ENCODE measurements at regions not wholly inside any gene's neighbourhood (a gene's known extent, or its start where the extent isn't known, plus 50 kb on each side); places are given as distances from the start of the nearest gene placed in this dataset.

- H3K4me3 ChIP-seq: no peak overlapping the region
- no peaks in the 10 kb centered on the region for H3K4me1 ChIP-seq (ENCODE audit: low read depth)
- ATAC-seq: no peak
- intact Hi-C loops (cut with DNase I, micrococcal nuclease): no loop called here
- H3K9me3 ChIP-seq: no peaks in the 10 kb centered on the region
- TF ChIP-seq CTCF (IDR thresholded peaks at IDR 0.05): no peak
- DNase-seq: no peak
- H3K36me3 ChIP-seq (ENCODE audit: low read depth): no peaks in the 10 kb centered on the region
Measured at GRCh38 chr4:115430024-115430423, 316.6 kb upstream of the NDST4 start.

GRCh38 chr4:115428455-115428854, 315.0 kb upstream of the NDST4 start:
- TF ChIP-seq CTCF (IDR thresholded peaks at IDR 0.05): no peak
- intact Hi-C loops (cut with DNase I, micrococcal nuclease): no loop called here
- DNase-seq: no peak

DNA sequence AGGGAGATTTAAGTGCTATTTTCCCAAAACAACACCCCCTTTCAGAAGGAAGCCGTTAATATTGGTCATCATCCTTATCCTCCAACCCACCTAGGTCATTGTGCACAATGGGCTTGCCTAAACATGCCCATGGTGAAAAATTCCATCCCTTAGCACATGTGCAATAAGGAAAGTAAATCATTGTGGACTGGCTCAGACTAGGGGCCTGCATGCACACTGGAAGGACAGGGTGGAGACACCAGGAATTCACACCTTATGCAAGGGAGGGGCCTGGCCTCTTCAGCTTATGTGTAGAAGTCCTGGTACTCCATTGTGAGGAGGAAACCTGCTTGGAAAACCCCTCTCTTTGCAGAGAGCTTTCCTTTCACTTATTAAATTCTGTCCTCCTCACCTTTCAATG, 311.4 kb upstream of the NDST4 start:
- Histone ChIP-seq H3K4me1 (ENCODE audit: low read depth) (no peaks in the 10 kb centered on the region), H3K4me3 (no peak overlapping the region), H3K36me3 (ENCODE audit: low read depth) (no peaks in the 10 kb centered on the region), H3K9me3 (peaks cover 3% of the 10 kb centered on the region)
- DNase-seq (no peak), ATAC-seq (no peak)
- no peak for TF ChIP-seq CTCF (IDR thresholded peaks at IDR 0.05)
- intact Hi-C loops (cut with DNase I, micrococcal nuclease): no loop called here

More at GRCh38 chr4:115428455-115428854, 315.0 kb upstream of the NDST4 start:
- no peaks in the 10 kb centered on the region for H3K36me3 ChIP-seq (ENCODE audit: low read depth)
- ATAC-seq: no peak
- H3K4me3 ChIP-seq: no peak overlapping the region
- no peaks in the 10 kb centered on the region for H3K4me1 ChIP-seq (ENCODE audit: low read depth)
- H3K9me3 ChIP-seq: no peaks in the 10 kb centered on the region

GRCh38 chr4:115418635-115419396, 305.4 kb upstream of the NDST4 start:
- H3K9me3 ChIP-seq: peaks cover 3% of the 10 kb centered on the region
- H3K4me3 ChIP-seq: no peak overlapping the region
- no peak for TF ChIP-seq CTCF (IDR thresholded peaks at IDR 0.05)
- H3K36me3 ChIP-seq (ENCODE audit: low read depth): no peaks in the 10 kb centered on the region
- no peak for ATAC-seq
- no peaks in the 10 kb centered on the region for H3K4me1 ChIP-seq (ENCODE audit: low read depth)
- DNase-seq: no peak
- intact Hi-C loops (cut with DNase I, micrococcal nuclease): no loop called here

DNA sequence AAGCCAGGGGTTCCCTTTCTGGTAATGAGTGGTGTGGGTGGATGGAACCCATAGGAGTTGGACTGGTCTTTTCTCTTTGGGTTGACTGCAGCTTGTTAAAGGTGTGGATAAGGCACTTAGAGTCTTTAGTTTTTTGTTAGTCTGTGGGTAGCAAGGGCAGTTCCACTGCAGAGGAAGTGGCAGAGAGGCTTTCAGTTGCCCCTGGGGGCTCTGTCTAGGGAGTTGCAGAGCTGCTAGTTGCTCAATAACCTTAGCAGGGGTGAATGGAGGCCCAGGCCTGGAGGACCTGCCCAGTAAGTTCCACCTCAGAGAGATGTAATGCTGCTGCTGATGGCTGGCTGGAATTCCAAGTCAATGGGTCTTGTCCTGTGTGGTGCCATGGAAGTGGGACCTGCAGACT, 282.6 kb upstream of the NDST4 start:
- Histone ChIP-seq H3K4me3 (no peak overlapping the region), H3K4me1 (ENCODE audit: low read depth) (no peaks in the 10 kb centered on the region), H3K36me3 (ENCODE audit: low read depth) (no peaks in the 10 kb centered on the region), H3K9me3 (no peaks in the 10 kb centered on the region)
- TF ChIP-seq CTCF (IDR thresholded peaks at IDR 0.05): no peak
- intact Hi-C loops (cut with DNase I, micrococcal nuclease): no loop called here
- no peak for ATAC-seq
- no peak for DNase-seq

All from mucosa of descending colon (tissue), 3 donors.